ENCODE measurements at regions not wholly inside any gene's neighbourhood (a gene's known extent, or its start where the extent isn't known, plus 50 kb on each side); places are given as distances from the start of the nearest gene placed in this dataset.

- peak; percentile 91 for DNase-seq
Measured at GRCh38 chr5:125549322-125549911, 803.0 kb upstream of the ZNF608 start.

DNA sequence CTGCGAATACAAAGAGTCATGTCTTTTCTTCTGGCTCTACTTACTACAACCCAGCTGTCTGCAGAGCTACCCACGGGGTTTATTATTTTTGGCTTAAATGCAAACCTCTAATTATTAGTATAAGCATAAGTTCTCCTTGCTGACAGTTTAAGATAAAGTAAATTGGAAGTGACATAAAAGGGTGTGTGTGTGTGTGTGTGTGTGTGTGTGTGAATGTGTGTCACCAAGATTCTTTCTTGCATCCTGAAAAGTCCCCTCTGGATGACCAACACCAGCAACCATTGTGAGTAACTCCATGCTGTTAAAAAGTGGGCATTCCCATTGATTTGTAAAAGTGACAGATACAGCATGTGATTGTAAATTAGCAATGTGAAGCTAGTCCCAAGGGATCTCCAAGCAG is 803.8 kb upstream of the ZNF608 start:
- peak; percentile 37 for DNase-seq

DNA sequence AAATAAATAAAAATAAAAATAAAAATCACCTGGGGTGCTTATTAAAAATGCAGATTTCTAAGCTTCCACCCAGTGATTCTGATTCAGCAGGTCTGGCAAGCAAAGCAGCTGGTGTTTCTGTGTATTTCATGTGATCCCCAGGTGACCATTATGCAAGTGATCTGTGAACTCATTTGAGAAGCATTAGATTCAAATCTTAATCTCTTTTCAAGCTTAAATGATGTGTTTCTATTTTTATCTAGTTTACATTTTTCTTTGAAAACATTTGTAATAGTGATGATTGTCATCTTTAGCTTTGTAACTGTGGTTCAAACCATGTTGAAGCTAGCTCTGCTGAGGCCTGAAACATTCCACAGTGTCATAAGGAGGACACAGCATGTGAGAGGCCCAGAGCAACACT is 804.8 kb upstream of the ZNF608 start:
- DNase-seq: no peak

GRCh38 chr5:125551797-125552196 is 805.4 kb upstream of the ZNF608 start:
- DNase-seq: no peak

DNA sequence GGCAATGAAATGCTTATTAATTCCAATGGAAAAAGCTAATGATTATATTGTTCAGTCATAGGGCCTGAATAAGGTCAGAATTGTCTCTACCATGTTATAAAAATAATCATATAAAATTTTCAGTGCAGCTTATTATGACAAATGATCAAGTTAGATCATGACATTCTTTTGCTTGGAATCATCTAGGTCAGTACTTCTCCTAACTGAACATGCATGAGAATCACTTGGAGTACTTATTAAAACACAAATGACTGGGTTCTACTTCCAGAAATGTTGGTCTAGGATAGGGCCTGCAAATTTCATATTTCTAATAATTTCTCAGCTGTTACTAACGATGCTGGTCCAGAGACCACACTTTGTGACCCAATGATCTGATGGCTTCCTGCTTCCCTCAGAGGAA is 806.0 kb upstream of the ZNF608 start:
- DNase-seq: no peak

- peak; percentile 48 for DNase-seq
Measured at GRCh38 chr5:125554355-125554754, 807.9 kb upstream of the ZNF608 start.

DNA sequence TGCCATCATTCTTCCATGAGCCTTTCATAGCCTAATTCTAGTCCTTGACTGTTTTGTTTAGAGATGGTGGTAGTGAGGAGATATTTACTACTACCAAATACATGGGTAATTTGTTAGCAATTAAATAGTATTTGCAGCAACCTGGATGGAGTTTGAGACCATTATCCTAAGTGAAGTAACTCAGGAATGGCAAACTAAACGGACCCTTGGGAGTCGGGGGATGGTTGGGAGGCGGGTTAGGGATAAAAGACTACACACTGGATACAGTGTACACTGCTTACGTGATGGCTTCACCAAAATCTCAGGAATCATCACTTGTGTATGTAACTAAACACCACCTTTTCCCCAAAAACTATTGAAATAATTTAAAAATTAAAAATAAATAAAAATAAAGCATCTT is 809.2 kb upstream of the ZNF608 start:
- DNase-seq: no peak

- no peak for DNase-seq
Measured at GRCh38 chr5:125558016-125558415, 811.6 kb upstream of the ZNF608 start.

- no peak for DNase-seq
Measured at GRCh38 chr5:125558466-125558865, 812.0 kb upstream of the ZNF608 start.

DNA sequence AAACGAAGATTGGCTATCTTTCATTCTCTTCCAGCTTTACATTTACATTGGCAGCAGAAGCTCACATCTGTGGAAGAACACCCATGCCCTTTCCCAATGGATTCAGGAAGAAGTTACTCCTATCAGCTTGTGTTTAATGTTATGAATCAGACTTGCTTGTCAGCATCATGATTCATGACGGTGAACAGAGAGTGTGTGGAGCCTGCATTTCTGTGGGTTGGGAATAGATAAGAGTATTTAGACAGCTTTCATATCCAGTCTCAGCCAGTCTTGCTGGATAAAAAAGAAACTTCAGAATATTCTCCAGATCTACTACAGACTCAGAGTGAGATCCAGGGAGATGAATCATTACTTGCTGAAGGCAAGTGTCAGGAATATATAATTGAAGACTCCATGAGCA is 812.9 kb upstream of the ZNF608 start:
- no peak for DNase-seq

- DNase-seq: no peak
Measured at GRCh38 chr5:125560476-125561225, 814.2 kb upstream of the ZNF608 start.

GRCh38 chr5:125564317-125564975 is 818.0 kb upstream of the ZNF608 start:
- DNase-seq: no peak

- no peak for DNase-seq
Measured at GRCh38 chr5:125574491-125575044, 828.1 kb upstream of the ZNF608 start.

GRCh38 chr5:125575171-125575890 is 828.9 kb upstream of the ZNF608 start:
- peak; percentile 75 for DNase-seq

- peak; percentile 91 for DNase-seq
Measured at GRCh38 chr5:125575891-125576505, 829.6 kb upstream of the ZNF608 start.

DNA sequence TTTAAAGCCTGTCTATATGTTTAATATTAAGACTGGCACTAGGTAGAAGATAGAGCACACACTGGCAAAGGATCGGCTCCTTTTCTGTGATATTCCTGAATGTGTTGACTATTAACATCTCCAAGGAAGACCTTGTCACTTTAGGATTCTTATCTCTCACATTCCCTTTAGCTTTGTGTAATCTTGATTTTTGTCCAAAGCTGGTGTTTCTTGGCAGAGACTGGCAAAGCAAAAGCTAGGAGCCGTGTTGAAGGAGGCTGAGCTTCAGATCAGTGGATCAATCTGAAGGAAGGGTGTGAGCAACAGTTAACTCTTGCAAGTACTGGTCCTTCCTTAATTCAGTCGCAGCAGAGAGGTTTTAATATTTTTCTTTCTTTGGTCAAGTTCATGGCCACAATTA is 830.4 kb upstream of the ZNF608 start:
- DNase-seq: peak; percentile 7

DNA sequence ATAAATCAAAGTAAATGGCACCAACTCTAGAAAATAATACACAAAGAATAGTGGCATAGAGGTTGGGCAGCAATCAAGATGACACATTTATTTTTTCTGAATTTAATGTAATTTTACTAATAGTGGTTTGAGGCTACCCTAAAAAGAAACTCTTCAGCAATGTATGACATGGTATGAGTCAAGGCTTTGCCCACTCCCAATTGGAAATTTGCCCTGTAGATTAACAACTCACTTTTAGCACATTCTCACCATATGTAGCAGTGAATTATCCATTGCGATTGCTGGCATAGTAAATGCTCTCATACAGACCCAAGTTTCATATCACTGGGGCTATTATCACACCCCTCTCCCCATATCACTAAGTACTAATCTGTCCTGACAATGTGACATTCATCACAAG is 832.1 kb upstream of the ZNF608 start:
- no peak for DNase-seq

DNA sequence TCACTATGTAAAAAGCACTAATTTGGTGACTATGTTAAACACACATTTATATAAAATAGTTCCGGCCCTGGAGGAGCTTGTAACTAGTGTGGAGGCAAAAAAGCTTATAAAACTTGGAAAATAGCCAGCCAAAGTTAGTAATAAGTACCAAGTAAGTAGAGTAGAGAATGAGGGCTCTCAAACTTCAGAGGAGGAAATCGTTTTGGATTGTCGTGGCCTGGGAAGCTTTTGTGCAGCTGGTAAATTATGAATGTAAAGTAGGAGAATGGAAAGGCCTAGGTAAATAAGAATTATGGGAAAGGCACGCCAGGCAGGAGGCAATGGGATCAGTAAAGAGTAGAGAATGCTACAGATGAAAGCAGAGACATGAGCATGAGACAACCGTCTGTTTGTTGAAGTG is 832.7 kb upstream of the ZNF608 start:
- no peak for DNase-seq

GRCh38 chr5:125581311-125581710 is 834.9 kb upstream of the ZNF608 start:
- DNase-seq: no peak

GRCh38 chr5:125582352-125582751 is 835.9 kb upstream of the ZNF608 start:
- DNase-seq: no peak

DNA sequence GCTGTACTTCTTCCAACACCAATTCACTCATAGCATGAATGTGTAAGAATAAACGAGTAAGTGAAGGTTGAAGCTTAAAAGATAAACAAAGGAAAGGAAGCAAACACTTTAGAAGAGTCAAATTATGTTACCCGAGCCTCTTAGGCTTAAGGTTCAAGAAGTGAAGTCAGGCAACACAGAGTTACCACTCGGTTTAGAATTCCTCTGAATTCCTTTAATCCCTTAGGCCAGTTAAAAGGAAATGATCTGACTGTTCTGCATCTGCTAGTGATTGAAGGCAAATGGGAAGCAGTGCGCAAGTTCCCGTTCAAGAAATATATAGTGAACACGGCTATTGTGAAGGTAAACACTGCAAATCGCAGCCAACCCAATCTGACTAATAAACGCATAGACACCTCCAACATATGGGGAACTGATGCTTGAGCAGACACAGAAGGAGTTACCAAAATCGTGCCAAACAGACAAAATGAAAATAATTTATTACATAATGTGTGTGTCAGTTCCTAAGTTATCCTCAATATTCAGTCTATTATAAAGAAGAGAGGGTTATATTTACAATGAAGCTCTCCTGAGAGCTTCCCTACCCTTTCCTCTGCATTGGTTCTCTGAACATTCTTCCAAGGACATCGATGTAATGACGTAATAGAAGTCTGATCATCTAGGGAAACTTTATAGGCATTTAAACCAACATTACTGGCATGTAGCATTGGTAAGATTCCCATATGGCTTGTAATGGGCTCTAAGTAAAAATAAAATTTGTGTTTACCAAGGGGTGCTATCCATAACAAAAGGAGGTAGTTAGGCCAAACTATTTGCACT is 837.1 kb upstream of the ZNF608 start:
- no peak for DNase-seq

DNA sequence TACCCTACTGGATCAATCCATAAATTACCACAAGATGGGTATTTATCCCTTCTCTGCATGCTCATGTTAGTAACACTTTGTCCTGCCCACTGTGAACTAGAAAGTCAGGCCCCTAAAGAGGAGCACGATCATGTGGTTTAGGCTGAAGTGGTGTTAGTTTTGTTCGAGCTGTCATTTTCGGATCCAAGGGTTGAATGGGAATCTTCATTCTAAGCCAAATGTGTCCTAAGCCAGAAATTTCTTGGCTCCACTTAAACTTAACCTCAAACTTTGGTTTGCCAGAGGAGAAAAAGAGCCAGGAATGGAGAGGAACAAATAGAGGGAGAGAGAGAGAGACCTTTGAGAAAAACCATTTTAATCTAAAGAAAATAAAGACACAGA is 837.7 kb upstream of the ZNF608 start:
- DNase-seq: no peak
